ENCODE measurements at regions not wholly inside any gene's neighbourhood (a gene's known extent, or its start where the extent isn't known, plus 50 kb on each side); places are given as distances from the start of the nearest gene placed in this dataset.

DNA sequence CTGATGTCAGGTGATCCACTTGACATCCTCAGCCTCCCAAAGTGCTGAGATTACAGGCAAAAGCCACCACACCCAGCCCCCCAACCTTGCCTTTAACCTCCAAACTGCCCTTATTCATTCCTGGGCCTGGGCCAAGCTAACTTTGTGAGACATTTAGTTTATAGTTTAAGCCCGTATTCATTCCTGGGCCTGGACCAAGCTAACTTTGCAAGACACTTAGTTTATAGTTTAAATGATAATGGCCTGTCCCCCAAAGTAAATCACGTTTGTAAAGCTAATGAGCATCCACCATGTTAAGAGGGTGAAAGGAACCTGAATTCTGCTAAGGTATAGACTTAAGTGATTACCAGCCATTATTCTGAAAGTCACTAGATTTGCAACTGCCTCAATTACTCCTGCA lies 68.7 kb downstream of the NEURL3 start:
- ChIA-PET POLR2A (no interaction called here), CTCF (interaction anchor here (1.0 to 2.1 kb wide), 2 partner anchors 29 to 73 kb away, joined by 3 to 13 read pairs; no protein-coding TSS in a partner anchor)
- Histone ChIP-seq H3K27ac (no peak overlapping the region), H3K9me3 (peaks cover 14% of the 10 kb centered on the region; the same call in 1 of the 3 replicates), H3K4me2 (no peak overlapping the region), H3K4me3 (no peak overlapping the region), H3K4me1 (no peaks in the 10 kb centered on the region)
- 24% methylated on average over 2 of the region's 2 CpGs for WGBS (ENCODE audit: missing lambda C conversion rate)
- ATAC-seq (no peak), FAIRE-seq (no peak), DNase-seq (ENCODE audit: low read depth in 1 of 2, low spot score in 1 of 2) (no peak)
- TF ChIP-seq FOSL2 (IDR thresholded peaks at IDR 0.05) (no peak), FOSL2 (CRISPR knock-in tag; IDR thresholded peaks at IDR 0.05) (no peak), NR3C1 (IDR thresholded peaks at IDR 0.05) (no peak), HOXB13 (CRISPR knock-in tag; IDR thresholded peaks at IDR 0.05; ENCODE audit: low read depth) (no peak), CHD2 (IDR thresholded peaks at IDR 0.05; ENCODE audit: low read length, partially characterized antibody) (no peak), CEBPB (IDR thresholded peaks at IDR 0.05) (no peak), RARB (CRISPR knock-in tag; IDR thresholded peaks at IDR 0.05) (no peak), EP300 (IDR thresholded peaks at IDR 0.05) (no peak), FOSB (CRISPR knock-in tag; IDR thresholded peaks at IDR 0.05) (no peak), RCOR1 (IDR thresholded peaks at IDR 0.05; ENCODE audit: low read depth, low read length) (no peak), RAD21 (conservative IDR thresholded peaks at IDR 0.05 in 1 of 2, IDR thresholded peaks at IDR 0.05 in 1 of 2) (no peak), ZC3H11A (IDR thresholded peaks at IDR 0.05) (no peak), HOXB5 (CRISPR knock-in tag; IDR thresholded peaks at IDR 0.05) (no peak), MAFK (IDR thresholded peaks at IDR 0.05; ENCODE audit: partially characterized antibody) (no peak), POLR2A (IDR thresholded peaks at IDR 0.05; ENCODE audit: low read length) (no peak), PBX3 (IDR thresholded peaks at IDR 0.05) (no peak), NPAS2 (CRISPR knock-in tag; IDR thresholded peaks at IDR 0.05; ENCODE audit: borderline replicate concordance) (no peak)
- TF ChIP-seq, protein P1, sequence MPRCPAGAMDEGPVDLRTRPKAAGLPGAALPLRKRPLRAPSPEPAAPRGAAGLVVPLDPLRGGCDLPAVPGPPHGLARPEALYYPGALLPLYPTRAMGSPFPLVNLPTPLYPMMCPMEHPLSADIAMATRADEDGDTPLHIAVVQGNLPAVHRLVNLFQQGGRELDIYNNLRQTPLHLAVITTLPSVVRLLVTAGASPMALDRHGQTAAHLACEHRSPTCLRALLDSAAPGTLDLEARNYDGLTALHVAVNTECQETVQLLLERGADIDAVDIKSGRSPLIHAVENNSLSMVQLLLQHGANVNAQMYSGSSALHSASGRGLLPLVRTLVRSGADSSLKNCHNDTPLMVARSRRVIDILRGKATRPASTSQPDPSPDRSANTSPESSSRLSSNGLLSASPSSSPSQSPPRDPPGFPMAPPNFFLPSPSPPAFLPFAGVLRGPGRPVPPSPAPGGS (IDR thresholded peaks at IDR 0.05) = no peak
- TF ChIP-seq, protein P2, sequence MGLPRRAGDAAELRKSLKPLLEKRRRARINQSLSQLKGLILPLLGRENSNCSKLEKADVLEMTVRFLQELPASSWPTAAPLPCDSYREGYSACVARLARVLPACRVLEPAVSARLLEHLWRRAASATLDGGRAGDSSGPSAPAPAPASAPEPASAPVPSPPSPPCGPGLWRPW (IDR thresholded peaks at IDR 0.05) = no peak

DNA sequence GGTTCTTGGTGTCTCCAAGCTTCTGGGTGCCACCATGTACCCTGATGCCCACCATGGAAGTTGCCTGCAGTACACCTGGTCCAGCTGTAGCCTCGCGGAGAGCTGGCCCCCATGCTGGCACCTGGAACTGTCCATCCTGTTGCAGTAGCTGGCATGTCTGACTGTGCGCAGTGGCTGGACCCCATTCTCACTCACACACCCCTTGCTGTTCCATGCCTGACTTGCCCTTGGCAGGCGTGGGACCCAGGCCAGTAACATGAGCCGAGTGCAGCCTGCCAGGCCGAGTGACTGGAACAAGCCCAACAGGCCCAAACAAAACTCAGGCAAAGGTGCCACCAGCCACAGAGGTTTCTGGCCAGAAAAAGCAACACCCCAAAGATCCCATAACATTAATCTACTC lies 73.8 kb downstream of the NEURL3 start:
- WGBS (ENCODE audit: missing lambda C conversion rate) = 80% methylated on average over 6 of the region's 6 CpGs
- 0 out of 3 replicates have a peak, but pooled peaks cover 3% of the 10 kb centered on the region for H3K9me3 ChIP-seq
- no peak overlapping the region for H3K4me3 ChIP-seq
- peaks cover 23% of the 10 kb centered on the region for H3K4me1 ChIP-seq
- H3K27ac ChIP-seq = no peak overlapping the region
- no peak overlapping the region for H3K4me2 ChIP-seq
- ChIA-PET CTCF (interaction anchor here (0.8 to 2.8 kb wide), 2 partner anchors 24 to 78 kb away, joined by 5 to 16 read pairs; no protein-coding TSS in a partner anchor), POLR2A (interaction anchor here (0.5 kb wide), 1 partner anchor 1231 kb away, joined by 3 read pairs; no protein-coding TSS in a partner anchor)
- ATAC-seq (no peak), DNase-seq (ENCODE audit: low read depth in 1 of 2, low spot score in 1 of 2) (no peak), FAIRE-seq (no peak)
- TF ChIP-seq, protein P3, sequence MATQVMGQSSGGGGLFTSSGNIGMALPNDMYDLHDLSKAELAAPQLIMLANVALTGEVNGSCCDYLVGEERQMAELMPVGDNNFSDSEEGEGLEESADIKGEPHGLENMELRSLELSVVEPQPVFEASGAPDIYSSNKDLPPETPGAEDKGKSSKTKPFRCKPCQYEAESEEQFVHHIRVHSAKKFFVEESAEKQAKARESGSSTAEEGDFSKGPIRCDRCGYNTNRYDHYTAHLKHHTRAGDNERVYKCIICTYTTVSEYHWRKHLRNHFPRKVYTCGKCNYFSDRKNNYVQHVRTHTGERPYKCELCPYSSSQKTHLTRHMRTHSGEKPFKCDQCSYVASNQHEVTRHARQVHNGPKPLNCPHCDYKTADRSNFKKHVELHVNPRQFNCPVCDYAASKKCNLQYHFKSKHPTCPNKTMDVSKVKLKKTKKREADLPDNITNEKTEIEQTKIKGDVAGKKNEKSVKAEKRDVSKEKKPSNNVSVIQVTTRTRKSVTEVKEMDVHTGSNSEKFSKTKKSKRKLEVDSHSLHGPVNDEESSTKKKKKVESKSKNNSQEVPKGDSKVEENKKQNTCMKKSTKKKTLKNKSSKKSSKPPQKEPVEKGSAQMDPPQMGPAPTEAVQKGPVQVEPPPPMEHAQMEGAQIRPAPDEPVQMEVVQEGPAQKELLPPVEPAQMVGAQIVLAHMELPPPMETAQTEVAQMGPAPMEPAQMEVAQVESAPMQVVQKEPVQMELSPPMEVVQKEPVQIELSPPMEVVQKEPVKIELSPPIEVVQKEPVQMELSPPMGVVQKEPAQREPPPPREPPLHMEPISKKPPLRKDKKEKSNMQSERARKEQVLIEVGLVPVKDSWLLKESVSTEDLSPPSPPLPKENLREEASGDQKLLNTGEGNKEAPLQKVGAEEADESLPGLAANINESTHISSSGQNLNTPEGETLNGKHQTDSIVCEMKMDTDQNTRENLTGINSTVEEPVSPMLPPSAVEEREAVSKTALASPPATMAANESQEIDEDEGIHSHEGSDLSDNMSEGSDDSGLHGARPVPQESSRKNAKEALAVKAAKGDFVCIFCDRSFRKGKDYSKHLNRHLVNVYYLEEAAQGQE (IDR thresholded peaks at IDR 0.05) = no peak
- no peak for TF ChIP-seq JUNB (IDR thresholded peaks at IDR 0.05)
- no peak for TF ChIP-seq NR3C1 (IDR thresholded peaks at IDR 0.05)
- TF ChIP-seq, protein P2 (IDR thresholded peaks at IDR 0.05) = no peak
- TF ChIP-seq, protein P4, sequence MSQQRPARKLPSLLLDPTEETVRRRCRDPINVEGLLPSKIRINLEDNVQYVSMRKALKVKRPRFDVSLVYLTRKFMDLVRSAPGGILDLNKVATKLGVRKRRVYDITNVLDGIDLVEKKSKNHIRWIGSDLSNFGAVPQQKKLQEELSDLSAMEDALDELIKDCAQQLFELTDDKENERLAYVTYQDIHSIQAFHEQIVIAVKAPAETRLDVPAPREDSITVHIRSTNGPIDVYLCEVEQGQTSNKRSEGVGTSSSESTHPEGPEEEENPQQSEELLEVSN (IDR thresholded peaks at IDR 0.05; ENCODE audit: borderline replicate concordance, low read depth) = no peak
- no peak for TF ChIP-seq EHF (CRISPR knock-in tag; IDR thresholded peaks at IDR 0.05)
- no peak for TF ChIP-seq JUN (IDR thresholded peaks at IDR 0.05)
